Muscle of leg (tissue), 3 donors: ENCODE measurements at regions not wholly inside any gene's neighbourhood (a gene's known extent, or its start where the extent isn't known, plus 50 kb on each side); places are given as distances from the start of the nearest gene placed in this dataset.

Source experiments
- DNase-seq: peaks from one replicate; pipeline ENCODE4 v3.0.0; 2013
- H3K27ac ChIP-seq: one replicate; pipeline ENCODE4 v1.5.1; 2013; ENCODE audit warnings: mild to moderate bottlenecking, low read length, control low read depth
- H3K27me3 ChIP-seq: one replicate; pipeline ENCODE4 v1.6.1; 2013; ENCODE audit warnings: low read length; ENCODE audit not compliant: control insufficient read depth, insufficient read depth
- H3K36me3 ChIP-seq: one replicate; pipeline ENCODE4 v1.6.1; 2013; ENCODE audit warnings: low read length; ENCODE audit not compliant: control insufficient read depth, insufficient read depth
- H3K4me1 ChIP-seq: one replicate; pipeline ENCODE4 v1.6.1; 2013; ENCODE audit warnings: low read length; ENCODE audit not compliant: control insufficient read depth, insufficient read depth
- H3K4me3 ChIP-seq: one replicate; pipeline ENCODE4 v1.5.1; 2013; ENCODE audit warnings: low read length, control low read depth
- H3K9me3 ChIP-seq: replicated peaks from 2 replicates; pipeline ENCODE4 v1.6.1; 2013; ENCODE audit warnings: low read depth, low read length; ENCODE audit not compliant: control insufficient read depth
- WGBS: methylation state at CpG from one replicate; pipeline ENCODE4 v1.1.5; 2013; ENCODE audit warnings: missing lambda C conversion rate; ENCODE audit not compliant: insufficient coverage; 5-methylcytosine and 5-hydroxymethylcytosine counted together

- no peak overlapping the region for H3K4me3 ChIP-seq
- no peaks in the 10 kb centered on the region for H3K4me1 ChIP-seq
- no peaks in the 10 kb centered on the region for H3K27me3 ChIP-seq
- H3K9me3 ChIP-seq, result no peaks in the 10 kb centered on the region
- H3K36me3 ChIP-seq, result no peaks in the 10 kb centered on the region
- 56% methylated on average over 19 of the region's 20 CpGs for WGBS
- no peak for DNase-seq
- H3K27ac ChIP-seq, result no peak overlapping the region
Measured at GRCh38 chr22:49570032-49570848, 257.4 kb downstream of the BRD1 start.

- H3K4me1 ChIP-seq, result no peaks in the 10 kb centered on the region
- no peak for DNase-seq
- H3K9me3 ChIP-seq, result no peaks in the 10 kb centered on the region
- WGBS, result 78% methylated on average over 36 of the region's 37 CpGs
- no peaks in the 10 kb centered on the region for H3K27me3 ChIP-seq
- H3K4me3 ChIP-seq, result no peak overlapping the region
- H3K27ac ChIP-seq, result no peak overlapping the region
- no peaks in the 10 kb centered on the region for H3K36me3 ChIP-seq
Measured at GRCh38 chr22:49569286-49570031, 258.2 kb downstream of the BRD1 start.

GRCh38 chr22:49568751-49569285, 258.9 kb downstream of the BRD1 start:
- WGBS, result 57% methylated on average over 14 of the region's 14 CpGs
- Histone ChIP-seq H3K9me3 (no peaks in the 10 kb centered on the region), H3K36me3 (no peaks in the 10 kb centered on the region), H3K27me3 (no peaks in the 10 kb centered on the region), H3K4me3 (no peak overlapping the region), H3K4me1 (no peaks in the 10 kb centered on the region), H3K27ac (no peak overlapping the region)
- no peak for DNase-seq

GRCh38 chr22:49567899-49568750, 259.5 kb downstream of the BRD1 start:
- Histone ChIP-seq H3K4me1 (no peaks in the 10 kb centered on the region), H3K36me3 (no peaks in the 10 kb centered on the region), H3K27ac (no peak overlapping the region), H3K9me3 (no peaks in the 10 kb centered on the region), H3K27me3 (no peaks in the 10 kb centered on the region), H3K4me3 (no peak overlapping the region)
- DNase-seq, result no peak
- WGBS, result 68% methylated on average over 25 of the region's 25 CpGs

DNA sequence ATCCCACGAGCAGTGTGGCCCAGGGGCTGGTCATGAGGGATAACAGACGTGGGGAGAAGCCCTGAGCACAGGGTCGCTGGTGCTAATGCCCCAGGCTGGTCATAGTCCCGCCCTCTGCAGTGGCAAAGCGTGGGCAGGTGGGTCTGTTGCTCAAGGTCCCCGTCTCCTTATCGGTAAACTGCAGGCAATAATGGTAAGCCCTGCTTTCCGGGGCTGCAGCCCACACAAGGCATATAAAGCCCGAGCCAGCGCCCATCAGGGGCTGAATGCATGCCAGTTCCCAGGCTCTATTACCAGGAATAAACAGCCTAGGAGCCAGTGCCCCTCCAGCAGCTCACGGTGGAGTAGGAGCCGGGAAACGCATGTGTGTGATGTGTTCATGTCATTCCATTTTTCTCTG, 261.0 kb downstream of the BRD1 start:
- Histone ChIP-seq H3K4me3 (no peak overlapping the region), H3K27ac (no peak overlapping the region), H3K27me3 (no peaks in the 10 kb centered on the region), H3K9me3 (no peaks in the 10 kb centered on the region), H3K4me1 (no peaks in the 10 kb centered on the region), H3K36me3 (no peaks in the 10 kb centered on the region)
- DNase-seq, result no peak
- 68% methylated on average over 10 of the region's 13 CpGs for WGBS

DNA sequence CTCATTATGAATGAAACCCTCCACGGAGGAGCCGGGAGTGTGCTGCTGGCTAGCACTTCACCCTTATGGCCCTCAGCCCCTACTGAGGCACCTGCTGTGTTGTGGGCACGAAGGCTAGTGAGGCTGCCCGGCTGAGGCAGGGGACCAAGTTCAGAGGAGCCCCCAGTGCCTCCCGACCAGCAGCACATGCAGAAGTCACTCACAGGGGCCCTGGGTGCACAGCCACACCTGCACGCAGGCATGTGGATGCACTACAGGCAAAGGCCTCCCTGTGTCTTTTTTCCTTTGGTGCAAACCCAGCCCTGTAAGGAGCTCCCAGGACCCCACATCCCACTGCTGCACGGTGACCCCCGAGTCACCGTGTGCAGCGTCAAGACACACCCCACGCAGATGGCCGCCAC, 261.5 kb downstream of the BRD1 start:
- Histone ChIP-seq H3K36me3 (no peaks in the 10 kb centered on the region), H3K4me1 (no peaks in the 10 kb centered on the region), H3K4me3 (no peak overlapping the region), H3K27ac (no peak overlapping the region), H3K27me3 (no peaks in the 10 kb centered on the region), H3K9me3 (no peaks in the 10 kb centered on the region)
- WGBS, result 49% methylated on average over 7 of the region's 12 CpGs
- DNase-seq, result no peak

- H3K4me3 ChIP-seq, result no peak overlapping the region
- H3K36me3 ChIP-seq, result no peaks in the 10 kb centered on the region
- H3K9me3 ChIP-seq, result no peaks in the 10 kb centered on the region
- H3K4me1 ChIP-seq, result no peaks in the 10 kb centered on the region
- no peaks in the 10 kb centered on the region for H3K27me3 ChIP-seq
- 80% methylated on average over 1 of the region's 6 CpGs for WGBS
- no peak for DNase-seq
- no peak overlapping the region for H3K27ac ChIP-seq
Measured at GRCh38 chr22:49565516-49565855, 262.2 kb downstream of the BRD1 start.

DNA sequence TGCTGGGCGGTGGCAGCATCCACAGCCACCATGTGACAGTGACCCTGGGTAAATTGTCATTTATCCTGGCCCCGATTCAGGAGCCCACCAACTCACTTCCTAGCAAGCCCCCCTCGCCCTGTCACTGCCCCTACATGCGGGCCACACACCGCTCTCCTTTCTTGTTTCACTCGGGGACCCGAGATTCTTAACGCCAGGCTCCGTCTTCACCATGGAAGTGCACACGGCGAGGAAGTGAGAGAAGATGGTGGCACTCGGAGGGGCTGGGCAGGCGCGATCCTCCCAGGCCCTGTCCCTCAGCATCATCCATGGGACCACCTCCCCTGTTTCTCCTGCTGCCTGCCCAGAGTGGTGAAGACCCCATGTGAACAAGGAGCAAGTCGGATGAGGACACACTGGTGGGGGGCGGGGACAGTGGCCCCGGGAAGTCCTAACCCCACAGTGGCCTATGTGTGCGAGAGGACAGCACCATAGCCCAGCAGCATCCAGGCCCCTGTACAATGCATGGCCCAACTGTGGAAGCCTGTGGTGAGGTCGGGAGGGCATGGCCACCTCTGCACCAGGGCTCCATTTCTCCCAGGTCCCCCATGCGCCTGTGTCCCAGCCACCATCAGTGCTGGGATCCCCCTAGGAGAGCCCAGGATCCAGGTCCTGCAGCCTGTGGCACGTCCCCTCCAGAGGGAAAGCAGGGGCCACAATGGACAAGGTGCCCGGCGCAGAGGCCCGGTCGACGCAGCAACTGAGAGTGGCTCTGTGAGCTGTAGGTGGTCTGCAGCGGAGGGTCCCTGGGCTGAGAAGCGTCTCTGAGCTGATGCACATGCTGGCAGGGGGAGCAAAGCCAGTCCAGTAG, 262.8 kb downstream of the BRD1 start:
- H3K9me3 ChIP-seq, result no peaks in the 10 kb centered on the region
- no peak overlapping the region for H3K4me3 ChIP-seq
- no peak for DNase-seq
- H3K27ac ChIP-seq, result no peak overlapping the region
- WGBS, result 88% methylated on average over 24 of the region's 28 CpGs
- H3K4me1 ChIP-seq, result no peaks in the 10 kb centered on the region
- H3K36me3 ChIP-seq, result no peaks in the 10 kb centered on the region
- H3K27me3 ChIP-seq, result no peaks in the 10 kb centered on the region

DNA sequence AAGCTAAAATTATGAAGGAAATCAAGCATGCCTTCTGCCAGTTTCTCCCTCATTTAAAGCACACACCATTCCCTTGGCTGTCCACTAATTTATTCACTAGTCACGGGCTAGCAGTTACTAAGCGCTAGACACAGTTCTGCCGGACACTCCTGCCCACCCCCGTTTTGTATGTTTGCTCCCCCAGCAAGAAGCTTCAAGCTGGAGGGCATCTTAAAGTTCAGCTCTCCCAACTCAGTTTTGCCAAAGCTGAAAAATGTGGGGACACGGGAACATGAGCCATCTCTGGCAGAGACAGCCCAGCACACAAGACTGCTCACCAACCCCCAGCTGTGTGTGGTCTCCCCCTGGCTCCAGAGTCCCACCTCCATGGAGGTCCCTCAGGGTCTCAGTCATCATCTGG, 263.6 kb downstream of the BRD1 start:
- Histone ChIP-seq H3K27ac (no peak overlapping the region), H3K4me3 (no peak overlapping the region), H3K27me3 (no peaks in the 10 kb centered on the region), H3K9me3 (no peaks in the 10 kb centered on the region), H3K4me1 (no peaks in the 10 kb centered on the region), H3K36me3 (no peaks in the 10 kb centered on the region)
- WGBS, result 84% methylated on average over 5 of the region's 5 CpGs
- no peak for DNase-seq
